HCT116 (cell line): ENCODE measurements at regions not wholly inside any gene's neighbourhood (a gene's known extent, or its start where the extent isn't known, plus 50 kb on each side); places are given as distances from the start of the nearest gene placed in this dataset.

Source experiments
- ATAC-seq: fragments of 200-7000 bp; cut with Tn5 transposase; 2 replicates; pipeline ENCODE4 v1.9.1; 2020; ENCODE audit warnings: mild to moderate bottlenecking, moderate library complexity
- BruUV-seq: library from RNA; stranded (reverse); fragments of 400-500 nt; replicated peaks from 2 replicates; lab custom pipeline; 2021; lab: Mats Ljungman, UMichigan
- CTCF ChIA-PET: fragments of 300-600 bp; sonication (Branson Sonifier 250); formaldehyde crosslinking; loops from one replicate; lab custom pipeline; 2021; ENCODE audit warnings: antibody characterized with exemption; lab: Charles Lee
- POLR2A ChIA-PET: fragments of 300-600, 350-600 bp; sonication (Branson Sonifier 250); formaldehyde crosslinking; loops from one replicate; lab custom pipeline; 2021; ENCODE audit warnings: antibody characterized with exemption; lab: Charles Lee
- RAD21 ChIA-PET, 2 experiments: fragments of 300-600 bp; sonication (Branson Sonifier 250); formaldehyde crosslinking; loops; one replicate each; lab custom pipeline; 2023; ENCODE audit warnings: low total read pairs in 2 of 2; ENCODE audit not compliant: uncharacterized antibody in 2 of 2, unreplicated experiment in 2 of 2, low non-redundant PET in 1 of 2; lab: Charles Lee
- DNase-seq: peaks from one replicate; pipeline ENCODE4 v3.0.0-alpha.2; 2010; ENCODE audit warnings: low read depth, low spot score
- H2AFZ ChIP-seq: fragments of 200-600 bp; shearing (Covaris generic), sonication (generic); 2 replicates; pipeline ENCODE4 v1.6.1; 2017; ENCODE audit warnings: low read depth, mixed run types, mixed read lengths, antibody characterized with exemption, low read length; ENCODE audit not compliant: poor library complexity, severe bottlenecking
- H3K27ac ChIP-seq: 2 replicates; pipeline ENCODE4 v1.5.1; 2012; ENCODE audit warnings: low read depth, low read length
- H3K27me3 ChIP-seq: fragments of 200-600 bp; sonication (generic); 2 replicates; pipeline ENCODE4 v1.6.1; 2016; ENCODE audit warnings: mixed run types, low read length, mixed read lengths; ENCODE audit not compliant: insufficient read depth
- H3K36me3 ChIP-seq, 2 experiments: fragments of 200-500 bp in 1 of 2; fragments of 200-600 bp in 1 of 2; sonication (Bioruptor generic) in 1 of 2; sonication (generic) in 1 of 2; 2 replicates each; pipeline versions ENCODE4 v1.5.1 to v1.6.1; 2014 to 2016; ENCODE audit warnings: low read length in 2 of 2, inconsistent platforms in 1 of 2, mixed read lengths in 1 of 2, mixed run types in 1 of 2; ENCODE audit not compliant: insufficient read depth in 2 of 2, control insufficient read depth in 1 of 2
- H3K4me1 ChIP-seq, 2 experiments: fragments of 200-600 bp in 1 of 2; sonication (generic) in 1 of 2; 2 replicates each; pipeline versions ENCODE4 v1.5.1 to v1.6.1; 2012 to 2017; ENCODE audit warnings: low read length in 2 of 2, inconsistent platforms in 1 of 2, mild to moderate bottlenecking in 1 of 2, mixed read lengths in 1 of 2, mixed run types in 1 of 2, moderate library complexity in 1 of 2; ENCODE audit not compliant: insufficient read depth in 2 of 2, control insufficient read depth in 1 of 2
- H3K4me2 ChIP-seq: fragments of 200-600 bp; sonication (generic); 2 replicates; pipeline ENCODE4 v1.6.1; 2017; ENCODE audit warnings: mixed run types, low read length, mixed read lengths
- H3K4me3 ChIP-seq, 2 experiments: fragments of 200-600 bp in 1 of 2; sonication (generic) in 1 of 2; replicated peaks in 1 of 2; 2 replicates each; pipeline ENCODE4 v1.5.1; 2011 to 2016; ENCODE audit warnings: low read length in 2 of 2, control low read depth in 1 of 2, low read depth in 1 of 2, mild to moderate bottlenecking in 1 of 2, mixed read lengths in 1 of 2, mixed run types in 1 of 2
- H3K79me2 ChIP-seq: fragments of 200-600 bp; sonication (generic); 2 replicates; pipeline ENCODE4 v1.6.1; 2017; ENCODE audit warnings: mild to moderate bottlenecking, mixed run types, low read length, moderate library complexity, mixed read lengths; ENCODE audit not compliant: insufficient read depth
- H3K9ac ChIP-seq: fragments of 200-600 bp; sonication (generic); 2 replicates; pipeline ENCODE4 v1.6.1; 2016; ENCODE audit warnings: low read length, mixed read lengths
- H3K9me2 ChIP-seq: fragments of 200-600 bp; sonication (generic), shearing (Covaris generic); 2 replicates; pipeline ENCODE4 v1.6.1; 2017; ENCODE audit warnings: mixed run types, mild to moderate bottlenecking, moderate library complexity; ENCODE audit not compliant: insufficient read depth
- H3K9me3 ChIP-seq, 2 experiments: fragments of 200-500 bp in 1 of 2; fragments of 200-600 bp in 1 of 2; sonication (Bioruptor generic) in 1 of 2; sonication (generic) in 1 of 2; 2 replicates each; pipeline ENCODE4 v1.6.1; 2014 to 2017; ENCODE audit warnings: low read length in 2 of 2, mixed read lengths in 2 of 2, inconsistent platforms in 1 of 2, low read depth in 1 of 2, mild to moderate bottlenecking in 1 of 2, mixed run types in 1 of 2, moderate library complexity in 1 of 2; ENCODE audit not compliant: control insufficient read depth in 1 of 2, insufficient read depth in 1 of 2
- H4K20me1 ChIP-seq: fragments of 200-600 bp; sonication (generic), shearing (Covaris generic); 2 replicates; pipeline ENCODE4 v1.6.1; 2017; ENCODE audit warnings: mixed run types, mild to moderate bottlenecking, moderate library complexity; ENCODE audit not compliant: insufficient read depth
- CBX3 ChIP-seq: IDR thresholded peaks from 2 replicates; pipeline ENCODE4 v1.6.1; 2012; ENCODE audit warnings: low read depth
- CEBPB ChIP-seq: IDR thresholded peaks from 2 replicates; pipeline ENCODE4 v1.6.1; 2012; ENCODE audit warnings: low read depth
- CTCF ChIP-seq, 3 experiments: fragments of 200-600 bp in 1 of 3; sonication (generic) in 1 of 3; IDR thresholded peaks in 2 of 3; conservative IDR thresholded peaks in 1 of 3; 2 replicates each; pipeline ENCODE4 v1.5.1; 2012 to 2017; ENCODE audit warnings: low read depth in 2 of 3, low read length in 2 of 3, antibody characterized with exemption in 1 of 3, borderline replicate concordance in 1 of 3, control low read depth in 1 of 3, mild to moderate bottlenecking in 1 of 3, mixed read lengths in 1 of 3, mixed run types in 1 of 3, moderate library complexity in 1 of 3; ENCODE audit not compliant: insufficient read depth in 1 of 3
- EZH2phosphoT487 ChIP-seq: fragments of 200-600 bp; IDR thresholded peaks from 2 replicates; pipeline ENCODE4 v1.6.1; 2018; ENCODE audit warnings: antibody characterized with exemption, borderline replicate concordance
- POLR2AphosphoS5 ChIP-seq: IDR thresholded peaks from 2 replicates; pipeline ENCODE4 v1.6.1; 2011; ENCODE audit warnings: mild to moderate bottlenecking, low read depth, low read length, moderate library complexity
- SIN3A ChIP-seq: IDR thresholded peaks from 2 replicates; pipeline ENCODE4 v1.6.1; 2012; ENCODE audit warnings: low read depth
- SP1 ChIP-seq: IDR thresholded peaks from 2 replicates; pipeline ENCODE4 v1.6.1; 2012; ENCODE audit warnings: low read depth
- TCF7L2 ChIP-seq: IDR thresholded peaks from 2 replicates; pipeline ENCODE4 v1.7.0; 2011; ENCODE audit warnings: borderline replicate concordance, inconsistent platforms; ENCODE audit not compliant: insufficient read depth, insufficient read length; ENCODE audit errors: extremely low read depth
- ZBTB33 ChIP-seq: IDR thresholded peaks from 2 replicates; pipeline ENCODE4 v1.6.1; 2011; ENCODE audit warnings: mild to moderate bottlenecking, low read length, moderate library complexity; ENCODE audit not compliant: insufficient replicate concordance; ENCODE audit errors: extremely low read depth
- ZNF274 ChIP-seq: fragments of 200-500 bp; sonication (Bioruptor generic); IDR thresholded peaks from 2 replicates; pipeline ENCODE4 v1.6.1; 2014; ENCODE audit warnings: mild to moderate bottlenecking, low read depth, low read length, inconsistent platforms
- intact Hi-C: fragments of 100-400 bp; cut with micrococcal nuclease; formaldehyde crosslinking; loops from 2 replicates; pipeline ENCODE4 v1.10.0; 2022
- TF ChIP-seq, protein P1 (sequence below): IDR thresholded peaks from 2 replicates; pipeline ENCODE4 v1.6.1; 2012

- POLR2A ChIA-PET, result no interaction called here
- Histone ChIP-seq H3K36me3 (no peaks in the 10 kb centered on the region), H2AFZ (no peak overlapping the region), H3K79me2 (no peaks in the 10 kb centered on the region), H3K9ac (no peak overlapping the region), H3K27me3 (no peaks in the 10 kb centered on the region), H3K4me1 (no peaks in the 10 kb centered on the region), H4K20me1 (no peaks in the 10 kb centered on the region), H3K9me2 (no peaks in the 10 kb centered on the region), H3K4me2 (no peak overlapping the region), H3K9me3 (no peaks in the 10 kb centered on the region), H3K27ac (no peak overlapping the region), H3K4me3 (no peak overlapping the region)
- TF ChIP-seq TCF7L2 (no peak), POLR2AphosphoS5 (no peak), CEBPB (no peak)
- intact Hi-C loops, result no loop called here
- DNase-seq (no peak), ATAC-seq (no peak)
- CTCF ChIA-PET, result no interaction called here
- RAD21 ChIA-PET, result no interaction called here
- no TSS peak for BruUV-seq
These were observed 772.1 kb downstream of the CCSER2 start for GRCh38 chr10:85100495-85100894.

DNA sequence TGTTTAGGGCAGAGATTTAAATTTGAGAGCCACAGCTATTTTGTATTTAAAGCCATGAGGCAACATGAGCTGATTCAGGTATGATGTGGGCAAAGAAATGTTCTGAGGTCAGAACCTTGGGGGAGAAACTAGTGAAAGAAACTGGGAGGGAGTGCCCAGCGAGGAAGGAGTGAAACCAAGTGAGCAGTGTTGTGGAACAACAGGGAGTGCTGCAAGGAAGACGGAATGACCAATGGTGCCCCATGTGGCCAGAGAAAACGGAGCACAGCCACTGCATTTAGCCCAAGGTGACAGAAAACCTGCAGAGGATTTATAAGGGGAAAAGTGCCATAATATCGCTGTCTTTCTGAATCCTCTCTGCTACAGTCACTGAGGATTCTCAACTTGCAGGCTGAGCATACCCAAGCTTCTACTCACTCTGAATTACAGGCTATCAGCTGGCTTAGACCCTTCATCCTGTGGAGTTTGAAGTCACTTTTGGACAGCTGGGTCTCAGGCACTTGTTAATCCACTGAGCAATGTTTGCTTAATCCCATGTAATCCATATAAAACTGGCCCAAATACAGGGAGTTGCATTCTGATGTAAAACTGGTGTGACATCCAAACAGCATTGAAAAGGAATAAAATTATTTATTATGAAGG lies 777.3 kb downstream of the CCSER2 start:
- Histone ChIP-seq H3K4me3 (no peak overlapping the region), H3K36me3 (no peaks in the 10 kb centered on the region), H4K20me1 (no peaks in the 10 kb centered on the region), H2AFZ (no peak overlapping the region), H3K9me2 (no peaks in the 10 kb centered on the region), H3K9ac (no peak overlapping the region), H3K79me2 (no peaks in the 10 kb centered on the region), H3K9me3 (no peaks in the 10 kb centered on the region), H3K27me3 (peaks cover 36% of the 10 kb centered on the region), H3K4me2 (no peak overlapping the region), H3K27ac (no peak overlapping the region), H3K4me1 (no peaks in the 10 kb centered on the region)
- intact Hi-C loops, result no loop called here
- TF ChIP-seq ZNF274 (no peak), ZBTB33 (no peak), SIN3A (no peak), SP1 (no peak), EZH2phosphoT487 (no peak), CBX3 (no peak), CTCF (IDR thresholded peaks at IDR 0.05 in 2 of 3, conservative IDR thresholded peaks at IDR 0.05 in 1 of 3; ENCODE audit: borderline replicate concordance in 1 of 3, insufficient read depth in 1 of 3, low read depth in 2 of 3, low read length in 2 of 3) (peak in 2 of 3 experiments; percentile 30 to 44; a peak in 3 of 6 replicates)
- TF ChIP-seq, protein P1, sequence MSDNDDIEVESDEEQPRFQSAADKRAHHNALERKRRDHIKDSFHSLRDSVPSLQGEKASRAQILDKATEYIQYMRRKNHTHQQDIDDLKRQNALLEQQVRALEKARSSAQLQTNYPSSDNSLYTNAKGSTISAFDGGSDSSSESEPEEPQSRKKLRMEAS, result no peak
- POLR2A ChIA-PET, result no interaction called here
- CTCF ChIA-PET, result no interaction called here
- DNase-seq, result peak; percentile 6
- peak; percentile 77 for ATAC-seq
- BruUV-seq, result no TSS peak
- RAD21 ChIA-PET, result no interaction called here
